ENCODE measurements at regions not wholly inside any gene's neighbourhood (a gene's known extent, or its start where the extent isn't known, plus 50 kb on each side); places are given as distances from the start of the nearest gene placed in this dataset.

DNA sequence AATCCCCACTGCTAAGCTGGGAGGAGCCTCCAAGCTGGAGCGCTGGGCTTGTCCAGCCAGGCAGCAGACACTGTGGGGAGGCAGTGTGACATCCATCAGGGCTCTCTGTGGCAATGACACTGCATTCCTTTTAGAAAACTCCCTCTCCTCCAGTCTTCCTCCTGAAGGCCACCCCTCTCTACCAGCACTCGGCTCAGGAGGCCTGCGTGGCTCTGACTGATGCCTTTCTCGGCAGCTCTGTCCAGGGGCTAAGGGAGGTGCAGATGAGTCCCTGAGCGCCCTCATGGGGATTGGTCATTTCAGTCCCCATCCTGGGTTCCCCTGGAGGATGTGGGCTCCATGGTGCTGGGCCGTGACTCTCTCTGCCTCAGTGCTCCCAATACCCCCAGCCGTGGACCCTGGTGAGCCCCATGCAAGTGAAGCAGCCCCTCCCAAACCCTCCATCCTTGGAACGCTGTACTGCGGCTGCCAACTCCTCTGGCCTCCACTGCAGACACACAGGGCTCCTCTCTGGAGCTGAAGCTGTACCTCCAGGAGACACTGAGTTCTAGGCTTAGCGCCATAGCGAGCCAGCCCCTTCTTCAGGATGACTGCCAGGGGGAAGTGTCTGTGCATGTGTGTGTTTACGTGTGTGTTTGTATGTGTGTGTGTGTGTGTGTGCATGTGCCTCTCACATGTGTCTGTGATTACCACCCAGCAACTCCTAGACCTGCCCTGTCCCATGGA, 209.6 kb downstream of the ERMARD start:
- in situ Hi-C loops (cut with MboI), result no loop called here
- WGBS, 2 experiments (ENCODE audit: low coverage in 1 of 2, low lambda C conversion rate in 2 of 2, missing lambda C conversion rate in 2 of 2), result 23 to 27% methylated on average over 12 of the region's 12 CpGs

DNA sequence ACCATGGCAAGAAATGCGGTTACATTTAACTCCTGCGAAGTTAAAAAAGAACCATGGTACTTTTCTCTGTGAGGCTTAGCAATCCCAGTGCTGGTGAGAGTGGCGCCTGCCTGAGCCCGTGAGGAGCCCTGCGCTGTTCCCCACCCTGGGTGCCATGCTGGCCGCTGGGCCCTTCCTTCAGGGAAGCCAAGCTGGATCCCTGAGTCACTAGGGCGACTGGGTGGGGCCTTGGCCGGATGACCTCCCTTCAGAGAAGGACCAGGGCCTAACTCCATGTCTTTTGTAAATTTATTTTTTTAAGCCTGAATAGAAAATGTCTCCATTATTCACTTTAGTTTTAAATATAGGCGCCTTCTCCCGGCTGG, 209.1 kb downstream of the ERMARD start:
- H3K4me3 ChIP-seq, result no peak overlapping the region
- H3K79me2 ChIP-seq (ENCODE audit: insufficient read depth), result no peaks in the 10 kb centered on the region
- no peak for DNase-seq
- no peaks in the 10 kb centered on the region for H4K20me1 ChIP-seq (ENCODE audit: insufficient read depth)
- H3K36me3 ChIP-seq (ENCODE audit: low read depth), result no peaks in the 10 kb centered on the region
- 46 to 47% methylated on average over 10 of the region's 10 CpGs for WGBS, 2 experiments (ENCODE audit: low coverage in 1 of 2, low lambda C conversion rate in 2 of 2, missing lambda C conversion rate in 2 of 2)
- no peaks in the 10 kb centered on the region for H3K9me2 ChIP-seq (ENCODE audit: insufficient read depth)
- no peak overlapping the region for H3K4me2 ChIP-seq (ENCODE audit: unreplicated experiment)
- no peaks in the 10 kb centered on the region for H3K9me3 ChIP-seq (ENCODE audit: low read depth)
- H2AFZ ChIP-seq, result no peak overlapping the region
- peaks cover 25% of the 10 kb centered on the region for H3K27me3 ChIP-seq (replicated peaks; ENCODE audit: insufficient read depth)
- H3K27ac ChIP-seq, result no peak overlapping the region
- H3K4me1 ChIP-seq (ENCODE audit: insufficient read depth), result no peaks in the 10 kb centered on the region
- in situ Hi-C loops (cut with MboI), result no loop called here
- no peak overlapping the region for H3K9ac ChIP-seq
- no peaks in the 10 kb centered on the region for H3F3A ChIP-seq (ENCODE audit: insufficient read depth)
- TF ChIP-seq EZH2phosphoT487 (IDR thresholded peaks at IDR 0.05; ENCODE audit: insufficient read depth, low read depth), result no peak
- no peak for TF ChIP-seq EZH2 (IDR thresholded peaks at IDR 0.05; ENCODE audit: insufficient read depth, poor library complexity, severe bottlenecking)

More for the DNA sequence above, 209.6 kb downstream of the ERMARD start:
- H3F3A ChIP-seq (ENCODE audit: insufficient read depth), result no peaks in the 10 kb centered on the region
- no peaks in the 10 kb centered on the region for H3K9me2 ChIP-seq (ENCODE audit: insufficient read depth)
- H3K36me3 ChIP-seq (ENCODE audit: low read depth), result no peaks in the 10 kb centered on the region
- H3K9me3 ChIP-seq (ENCODE audit: low read depth), result no peaks in the 10 kb centered on the region
- no peaks in the 10 kb centered on the region for H3K79me2 ChIP-seq (ENCODE audit: insufficient read depth)
- H3K4me2 ChIP-seq (ENCODE audit: unreplicated experiment), result no peak overlapping the region
- peak; percentile 12 for DNase-seq
- H3K27ac ChIP-seq, result no peak overlapping the region
- H3K9ac ChIP-seq, result no peak overlapping the region
- H2AFZ ChIP-seq, result no peak overlapping the region
- H3K4me3 ChIP-seq, result no peak overlapping the region
- no peaks in the 10 kb centered on the region for H4K20me1 ChIP-seq (ENCODE audit: insufficient read depth)
- H3K27me3 ChIP-seq (replicated peaks; ENCODE audit: insufficient read depth), result peaks cover 25% of the 10 kb centered on the region
- TF ChIP-seq EZH2 (IDR thresholded peaks at IDR 0.05; ENCODE audit: insufficient read depth, poor library complexity, severe bottlenecking) (no peak), EZH2phosphoT487 (IDR thresholded peaks at IDR 0.05; ENCODE audit: insufficient read depth, low read depth) (no peak)
- no peaks in the 10 kb centered on the region for H3K4me1 ChIP-seq (ENCODE audit: insufficient read depth)

- no peak overlapping the region for H3K4me3 ChIP-seq
- no peak overlapping the region for H2AFZ ChIP-seq
- H3K27me3 ChIP-seq (replicated peaks; ENCODE audit: insufficient read depth), result peaks cover 25% of the 10 kb centered on the region
- WGBS, 2 experiments (ENCODE audit: low coverage in 1 of 2, low lambda C conversion rate in 2 of 2, missing lambda C conversion rate in 2 of 2), result 61 to 75% methylated on average over 4 of the region's 4 CpGs
- DNase-seq, result no peak
- H3K9me3 ChIP-seq (ENCODE audit: low read depth), result no peaks in the 10 kb centered on the region
- no peaks in the 10 kb centered on the region for H3K36me3 ChIP-seq (ENCODE audit: low read depth)
- H3K79me2 ChIP-seq (ENCODE audit: insufficient read depth), result no peaks in the 10 kb centered on the region
- in situ Hi-C loops (cut with MboI), result no loop called here
- no peaks in the 10 kb centered on the region for H3F3A ChIP-seq (ENCODE audit: insufficient read depth)
- H4K20me1 ChIP-seq (ENCODE audit: insufficient read depth), result no peaks in the 10 kb centered on the region
- no peak overlapping the region for H3K27ac ChIP-seq
- no peak overlapping the region for H3K9ac ChIP-seq
- no peak for TF ChIP-seq EZH2 (IDR thresholded peaks at IDR 0.05; ENCODE audit: insufficient read depth, poor library complexity, severe bottlenecking)
- no peak for TF ChIP-seq EZH2phosphoT487 (IDR thresholded peaks at IDR 0.05; ENCODE audit: insufficient read depth, low read depth)
- no peaks in the 10 kb centered on the region for H3K4me1 ChIP-seq (ENCODE audit: insufficient read depth)
- no peaks in the 10 kb centered on the region for H3K9me2 ChIP-seq (ENCODE audit: insufficient read depth)
- no peak overlapping the region for H3K4me2 ChIP-seq (ENCODE audit: unreplicated experiment)
Measured at GRCh38 chr6:169960003-169960344, 208.6 kb downstream of the ERMARD start.

DNA sequence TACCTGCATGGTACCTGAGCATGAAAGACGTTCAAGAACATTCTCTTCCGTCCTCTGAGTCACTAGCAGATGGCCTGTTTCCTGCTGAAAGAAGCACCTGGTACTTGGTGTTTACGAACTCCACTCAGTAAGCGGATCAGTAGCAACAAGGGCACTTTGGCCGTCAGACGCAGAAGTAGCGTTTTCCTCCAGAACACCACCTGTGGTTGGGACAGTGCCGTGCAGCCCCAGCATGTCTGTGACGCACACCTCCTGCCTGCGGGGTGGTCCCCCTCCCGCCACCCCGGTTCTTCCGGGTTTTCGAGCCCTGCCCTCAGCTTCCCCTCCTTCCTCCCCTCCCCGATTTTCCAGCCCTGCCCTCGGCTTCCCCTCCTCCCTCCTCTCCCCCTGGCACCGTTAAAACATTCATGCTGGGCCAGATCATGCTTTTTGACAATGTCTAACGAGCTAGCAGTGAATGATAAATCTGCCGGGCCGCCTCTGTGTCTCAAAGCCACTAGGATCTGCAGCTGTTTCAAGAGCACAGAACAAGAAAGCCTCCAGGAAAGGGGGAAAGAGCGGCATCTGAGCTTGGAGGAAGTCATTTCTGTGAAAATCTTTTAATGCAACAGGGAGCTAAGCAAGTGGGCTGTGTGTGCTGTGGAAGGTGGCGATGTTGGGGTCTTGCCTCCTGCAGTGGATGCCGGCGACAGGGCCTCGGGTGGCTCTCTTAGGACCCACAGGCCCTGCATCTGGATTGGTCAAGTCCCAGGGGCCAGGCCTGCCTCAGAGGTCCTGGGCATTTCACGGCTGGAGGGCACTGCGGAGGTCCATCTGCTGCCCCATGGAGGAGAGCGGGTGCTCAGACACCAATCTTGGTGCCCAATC, 207.9 kb downstream of the ERMARD start:
- no peak overlapping the region for H3K27ac ChIP-seq
- H3K4me3 ChIP-seq, result no peak overlapping the region
- H3K4me2 ChIP-seq (ENCODE audit: unreplicated experiment), result no peak overlapping the region
- H3K9me2 ChIP-seq (ENCODE audit: insufficient read depth), result no peaks in the 10 kb centered on the region
- no peak overlapping the region for H3K9ac ChIP-seq
- H2AFZ ChIP-seq, result no peak overlapping the region
- peaks cover 25% of the 10 kb centered on the region for H3K27me3 ChIP-seq (replicated peaks; ENCODE audit: insufficient read depth)
- WGBS, 2 experiments (ENCODE audit: low coverage in 1 of 2, low lambda C conversion rate in 2 of 2, missing lambda C conversion rate in 2 of 2), result 37 to 46% methylated on average over 18 to 26 of the region's 28 CpGs
- TF ChIP-seq EZH2 (IDR thresholded peaks at IDR 0.05; ENCODE audit: insufficient read depth, poor library complexity, severe bottlenecking) (no peak), EZH2phosphoT487 (IDR thresholded peaks at IDR 0.05; ENCODE audit: insufficient read depth, low read depth) (no peak)
- no peaks in the 10 kb centered on the region for H3K79me2 ChIP-seq (ENCODE audit: insufficient read depth)
- H4K20me1 ChIP-seq (ENCODE audit: insufficient read depth), result no peaks in the 10 kb centered on the region
- in situ Hi-C loops (cut with MboI), result no loop called here
- H3K4me1 ChIP-seq (ENCODE audit: insufficient read depth), result no peaks in the 10 kb centered on the region
- H3F3A ChIP-seq (ENCODE audit: insufficient read depth), result no peaks in the 10 kb centered on the region
- H3K36me3 ChIP-seq (ENCODE audit: low read depth), result no peaks in the 10 kb centered on the region
- no peaks in the 10 kb centered on the region for H3K9me3 ChIP-seq (ENCODE audit: low read depth)
- DNase-seq, result no peak
